NCI-H1436 treated with DMSO at 0.1 percent for 48 hours (cell line): ENCODE measurements at regions not wholly inside any gene's neighbourhood (a gene's known extent, or its start where the extent isn't known, plus 50 kb on each side); places are given as distances from the start of the nearest gene placed in this dataset.
"Not testable (repeated sequence)": the region's sequence is repeated elsewhere in the genome, so short reads cannot be mapped to it uniquely, and the experiment has no call there.

Experiments
- DNase-seq: peaks from one replicate; lab custom pipeline; 2025; lab: John Stamatoyannopoulos, UW

GRCh38 chr7:127530148-127530547 is 55.2 kb downstream of the GCC1 start:
- DNase-seq: no peak

- DNase-seq: no peak
These were observed 57.8 kb downstream of the GCC1 start for GRCh38 chr7:127527561-127527960.

- DNase-seq: no peak
These were observed 59.4 kb downstream of the GCC1 start for GRCh38 chr7:127525866-127526480.

GRCh38 chr7:127516320-127516719 is 69.1 kb downstream of the GCC1 start:
- DNase-seq: no peak

- DNase-seq: peak; percentile 6
These were observed 70.9 kb downstream of the GCC1 start for GRCh38 chr7:127514499-127514898.

GRCh38 chr7:127513311-127513710 is 72.1 kb downstream of the GCC1 start:
- DNase-seq: no peak

GRCh38 chr7:127512663-127513062 is 72.7 kb downstream of the GCC1 start:
- DNase-seq: no peak

GRCh38 chr7:127504715-127505114 is 80.7 kb downstream of the GCC1 start:
- DNase-seq: no peak

- no peak for DNase-seq
These were observed 83.6 kb downstream of the GCC1 start for GRCh38 chr7:127501817-127502216.

GRCh38 chr7:127487381-127487780 is 94.9 kb upstream of the ZNF800 start:
- no peak for DNase-seq

- no peak for DNase-seq
These were observed 94.1 kb upstream of the ZNF800 start for GRCh38 chr7:127486654-127487053.

- no peak for DNase-seq
These were observed 93.0 kb upstream of the ZNF800 start for GRCh38 chr7:127485482-127485881.

GRCh38 chr7:127484954-127485353 is 92.4 kb upstream of the ZNF800 start:
- no peak for DNase-seq

GRCh38 chr7:127478461-127478860 is 86.0 kb upstream of the ZNF800 start:
- DNase-seq: no peak

GRCh38 chr7:127478024-127478355 is 85.5 kb upstream of the ZNF800 start:
- DNase-seq: no peak

- no peak for DNase-seq
These were observed 85.0 kb upstream of the ZNF800 start for GRCh38 chr7:127477295-127478023.

GRCh38 chr7:127476618-127477017 is 84.1 kb upstream of the ZNF800 start:
- DNase-seq: no peak

- DNase-seq: no peak
These were observed 81.9 kb upstream of the ZNF800 start for GRCh38 chr7:127474457-127474856.

GRCh38 chr7:127473409-127473808 is 80.9 kb upstream of the ZNF800 start:
- no peak for DNase-seq

GRCh38 chr7:127460077-127460476 is 67.6 kb upstream of the ZNF800 start:
- no peak for DNase-seq

- DNase-seq: not testable (repeated sequence)
These were observed 58.8 kb upstream of the ZNF800 start for GRCh38 chr7:127451258-127451657.

GRCh38 chr7:127448566-127448965 is 56.1 kb upstream of the ZNF800 start:
- no peak for DNase-seq

GRCh38 chr7:127447326-127447945 is 54.9 kb upstream of the ZNF800 start:
- DNase-seq: no peak

- DNase-seq: no peak
These were observed 54.3 kb upstream of the ZNF800 start for GRCh38 chr7:127446842-127447241.
